GM23248 (cell line): ENCODE measurements at regions not wholly inside any gene's neighbourhood (a gene's known extent, or its start where the extent isn't known, plus 50 kb on each side); places are given as distances from the start of the nearest gene placed in this dataset.

Source experiments
- DNase-seq: peaks from one replicate; pipeline ENCODE4 v3.0.0-alpha.2; 2015
- H2AFZ ChIP-seq: fragments of 200-600 bp; sonication (generic); 2 replicates; pipeline ENCODE4 v1.6.1; 2016; ENCODE audit warnings: antibody characterized with exemption
- H3F3A ChIP-seq: fragments of 200-600 bp; sonication (generic); 2 replicates; pipeline ENCODE4 v1.6.1; 2016; ENCODE audit warnings: mild to moderate bottlenecking, antibody characterized with exemption, mixed run types; ENCODE audit not compliant: insufficient read depth
- H3K27ac ChIP-seq: fragments of 200-600 bp; sonication (generic); 2 replicates; pipeline ENCODE4 v1.5.1; 2016; ENCODE audit warnings: mild to moderate bottlenecking
- H3K27me3 ChIP-seq: fragments of 200-600 bp; sonication (generic); replicated peaks from 2 replicates; pipeline ENCODE4 v1.6.1; 2016; ENCODE audit warnings: mild to moderate bottlenecking; ENCODE audit not compliant: insufficient read depth
- H3K36me3 ChIP-seq: fragments of 200-600 bp; sonication (generic); 2 replicates; pipeline ENCODE4 v1.6.1; 2016; ENCODE audit warnings: low read depth, mild to moderate bottlenecking
- H3K4me1 ChIP-seq: fragments of 200-600 bp; sonication (generic); 2 replicates; pipeline ENCODE4 v1.6.1; 2016; ENCODE audit warnings: mild to moderate bottlenecking; ENCODE audit not compliant: insufficient read depth
- H3K4me2 ChIP-seq: fragments of 200-600 bp; sonication (generic); one replicate; pipeline ENCODE4 v1.6.1; 2016; ENCODE audit warnings: mild to moderate bottlenecking; ENCODE audit not compliant: unreplicated experiment
- H3K4me3 ChIP-seq: fragments of 200-600 bp; sonication (generic); 2 replicates; pipeline ENCODE4 v1.5.1; 2016; ENCODE audit warnings: mild to moderate bottlenecking
- H3K79me2 ChIP-seq: fragments of 200-600 bp; sonication (generic); 2 replicates; pipeline ENCODE4 v1.6.1; 2016; ENCODE audit warnings: mild to moderate bottlenecking; ENCODE audit not compliant: insufficient read depth
- H3K9ac ChIP-seq: fragments of 200-600 bp; sonication (generic); 2 replicates; pipeline ENCODE4 v1.6.1; 2016; ENCODE audit warnings: mild to moderate bottlenecking
- H3K9me2 ChIP-seq: fragments of 200-600 bp; sonication (generic); 2 replicates; pipeline ENCODE4 v1.6.1; 2016; ENCODE audit warnings: mixed run types, mild to moderate bottlenecking, moderate library complexity; ENCODE audit not compliant: insufficient read depth
- H3K9me3 ChIP-seq: fragments of 200-600 bp; sonication (generic); one replicate; pipeline ENCODE4 v1.6.1; 2017; ENCODE audit warnings: low read depth
- H4K20me1 ChIP-seq: fragments of 200-600 bp; sonication (generic); 2 replicates; pipeline ENCODE4 v1.6.0; 2016; ENCODE audit not compliant: insufficient read depth
- EZH2 ChIP-seq: fragments of 200-600 bp; sonication (generic); IDR thresholded peaks from 2 replicates; pipeline ENCODE4 v1.6.1; 2018; ENCODE audit warnings: antibody characterized with exemption, mild to moderate bottlenecking; ENCODE audit not compliant: insufficient read depth, poor library complexity, severe bottlenecking
- EZH2phosphoT487 ChIP-seq: fragments of 200-600 bp; sonication (generic); IDR thresholded peaks from 2 replicates; pipeline ENCODE4 v1.6.1; 2018; ENCODE audit warnings: antibody characterized with exemption, moderate library complexity, mild to moderate bottlenecking, low read depth; ENCODE audit not compliant: insufficient read depth
- WGBS, 2 experiments: methylation state at CpG; one replicate each; pipeline ENCODE4 v1.1.6; 2015 to 2017; ENCODE audit warnings: low lambda C conversion rate in 2 of 2, low coverage in 1 of 2; ENCODE audit errors: missing lambda C conversion rate in 2 of 2; 5-methylcytosine and 5-hydroxymethylcytosine counted together
- in situ Hi-C: fragments of 300-500 bp; cut with MboI; formaldehyde crosslinking; loops from 2 replicates; pipeline ENCODE4 v1.15.0; 2020

- H2AFZ ChIP-seq: no peak overlapping the region
- in situ Hi-C loops: no loop called here
Measured at GRCh38 chr14:42606839-42607238, 1000.2 kb downstream of the LRFN5 start.

GRCh38 chr14:42602336-42602845, 995.7 kb downstream of the LRFN5 start:
- H3K4me1 ChIP-seq: no peaks in the 10 kb centered on the region
- no peak overlapping the region for H3K4me3 ChIP-seq
- no peaks in the 10 kb centered on the region for H3K27me3 ChIP-seq
- no peaks in the 10 kb centered on the region for H3F3A ChIP-seq
- H2AFZ ChIP-seq: no peak overlapping the region
- H3K9ac ChIP-seq: no peak overlapping the region
- no peaks in the 10 kb centered on the region for H4K20me1 ChIP-seq
- H3K9me2 ChIP-seq: no peaks in the 10 kb centered on the region
- no peaks in the 10 kb centered on the region for H3K36me3 ChIP-seq
- no peak overlapping the region for H3K27ac ChIP-seq
- in situ Hi-C loops: no loop called here
- H3K9me3 ChIP-seq: no peaks in the 10 kb centered on the region
- no peaks in the 10 kb centered on the region for H3K79me2 ChIP-seq
- DNase-seq: no peak
- H3K4me2 ChIP-seq: no peak overlapping the region
- WGBS, 2 experiments: 65 to 67% methylated on average over 1 of the region's 1 CpG
- TF ChIP-seq EZH2phosphoT487 (no peak), EZH2 (no peak)

More at GRCh38 chr14:42606839-42607238, 1000.2 kb downstream of the LRFN5 start:
- WGBS, 2 experiments: 70 to 79% methylated on average over 3 of the region's 3 CpGs
- H3K27ac ChIP-seq: no peak overlapping the region
- no peak for DNase-seq
- no peaks in the 10 kb centered on the region for H3K9me3 ChIP-seq
- no peaks in the 10 kb centered on the region for H3K79me2 ChIP-seq
- no peaks in the 10 kb centered on the region for H4K20me1 ChIP-seq
- TF ChIP-seq EZH2 (no peak), EZH2phosphoT487 (no peak)
- no peaks in the 10 kb centered on the region for H3F3A ChIP-seq
- H3K27me3 ChIP-seq: no peaks in the 10 kb centered on the region
- no peak overlapping the region for H3K9ac ChIP-seq
- H3K36me3 ChIP-seq: no peaks in the 10 kb centered on the region
- H3K9me2 ChIP-seq: no peaks in the 10 kb centered on the region
- no peak overlapping the region for H3K4me3 ChIP-seq
- no peak overlapping the region for H3K4me2 ChIP-seq
- no peaks in the 10 kb centered on the region for H3K4me1 ChIP-seq

GRCh38 chr14:42572032-42572431, 965.4 kb downstream of the LRFN5 start:
- Histone ChIP-seq H3K9me3 (no peaks in the 10 kb centered on the region), H3K4me1 (no peaks in the 10 kb centered on the region), H4K20me1 (no peaks in the 10 kb centered on the region), H3F3A (no peaks in the 10 kb centered on the region), H3K9me2 (no peaks in the 10 kb centered on the region), H3K27ac (no peak overlapping the region), H3K4me2 (no peak overlapping the region), H2AFZ (no peak overlapping the region), H3K36me3 (no peaks in the 10 kb centered on the region), H3K27me3 (no peaks in the 10 kb centered on the region), H3K9ac (no peak overlapping the region), H3K79me2 (no peaks in the 10 kb centered on the region), H3K4me3 (no peak overlapping the region)
- no peak for DNase-seq
- in situ Hi-C loops: no loop called here
- WGBS, 2 experiments: 27 to 43% methylated on average over 2 of the region's 2 CpGs
- TF ChIP-seq EZH2: no peak
- no peak for TF ChIP-seq EZH2phosphoT487

GRCh38 chr14:42569227-42569626, 962.6 kb downstream of the LRFN5 start:
- Histone ChIP-seq H3K27ac (no peak overlapping the region), H3K4me1 (no peaks in the 10 kb centered on the region)

GRCh38 chr14:42565556-42565955, 958.9 kb downstream of the LRFN5 start:
- no peaks in the 10 kb centered on the region for H3K9me3 ChIP-seq
- no peaks in the 10 kb centered on the region for H3K79me2 ChIP-seq
- no peak for DNase-seq
- TF ChIP-seq EZH2phosphoT487 (no peak), EZH2 (no peak)
- no peak overlapping the region for H3K4me2 ChIP-seq
- H3K36me3 ChIP-seq: no peaks in the 10 kb centered on the region
- no peaks in the 10 kb centered on the region for H3F3A ChIP-seq
- no peak overlapping the region for H3K4me3 ChIP-seq
- H3K4me1 ChIP-seq: no peaks in the 10 kb centered on the region
- no peaks in the 10 kb centered on the region for H3K9me2 ChIP-seq
- no peak overlapping the region for H3K9ac ChIP-seq
- H2AFZ ChIP-seq: no peak overlapping the region
- in situ Hi-C loops: no loop called here
- no peaks in the 10 kb centered on the region for H3K27me3 ChIP-seq
- no peaks in the 10 kb centered on the region for H4K20me1 ChIP-seq
- no peak overlapping the region for H3K27ac ChIP-seq

More at GRCh38 chr14:42569227-42569626, 962.6 kb downstream of the LRFN5 start:
- Histone ChIP-seq H3K27me3 (no peaks in the 10 kb centered on the region), H4K20me1 (no peaks in the 10 kb centered on the region), H3K9ac (no peak overlapping the region), H3K9me2 (no peaks in the 10 kb centered on the region), H2AFZ (no peak overlapping the region), H3K36me3 (no peaks in the 10 kb centered on the region), H3F3A (no peaks in the 10 kb centered on the region), H3K79me2 (no peaks in the 10 kb centered on the region), H3K4me2 (no peak overlapping the region), H3K4me3 (no peak overlapping the region), H3K9me3 (no peaks in the 10 kb centered on the region)
- in situ Hi-C loops: no loop called here
- DNase-seq: no peak
- TF ChIP-seq EZH2phosphoT487 (no peak), EZH2 (no peak)
- 31 to 41% methylated on average over 3 of the region's 3 CpGs for WGBS, 2 experiments
